Umbilical cord (tissue), 1 donor: ENCODE measurements at regions not wholly inside any gene's neighbourhood (a gene's known extent, or its start where the extent isn't known, plus 50 kb on each side); places are given as distances from the start of the nearest gene placed in this dataset.
A peak's percentile ranks its signal among the peaks of the same experiment; 100 is the strongest.

ENCODE experiments used
- DNase-seq: peaks from one replicate; pipeline ENCODE4 v3.0.0-alpha.2; 2015; ENCODE audit warnings: low spot score

GRCh38 chr2:16334886-16335603, 330.6 kb downstream of the CYRIA start:
- no peak for DNase-seq

GRCh38 chr2:16334366-16334765, 331.3 kb downstream of the CYRIA start:
- DNase-seq, result no peak

- no peak for DNase-seq
These were observed 332.0 kb downstream of the CYRIA start for GRCh38 chr2:16333681-16334080.

- DNase-seq, result no peak
These were observed 332.7 kb downstream of the CYRIA start for GRCh38 chr2:16332681-16333557.

- DNase-seq, result no peak
These were observed 333.9 kb downstream of the CYRIA start for GRCh38 chr2:16331772-16332171.

- no peak for DNase-seq
These were observed 334.7 kb downstream of the CYRIA start for GRCh38 chr2:16330982-16331381.

GRCh38 chr2:16330571-16330970, 335.1 kb downstream of the CYRIA start:
- peak; percentile 76 for DNase-seq

- peak; percentile 57 for DNase-seq
These were observed 335.6 kb downstream of the CYRIA start for GRCh38 chr2:16330012-16330411.

- DNase-seq, result no peak
These were observed 336.2 kb downstream of the CYRIA start for GRCh38 chr2:16329421-16329820.

GRCh38 chr2:16328521-16329190, 337.0 kb downstream of the CYRIA start:
- DNase-seq, result no peak

- no peak for DNase-seq
These were observed 338.3 kb downstream of the CYRIA start for GRCh38 chr2:16327326-16327725.

- DNase-seq, result no peak
These were observed 338.8 kb downstream of the CYRIA start for GRCh38 chr2:16326711-16327300.

- DNase-seq, result no peak
These were observed 339.6 kb downstream of the CYRIA start for GRCh38 chr2:16325976-16326510.

- DNase-seq, result no peak
These were observed 340.3 kb downstream of the CYRIA start for GRCh38 chr2:16325016-16325975.

- no peak for DNase-seq
These were observed 341.1 kb downstream of the CYRIA start for GRCh38 chr2:16324544-16324937.

GRCh38 chr2:16323551-16324543, 341.8 kb downstream of the CYRIA start:
- DNase-seq, result no peak

- DNase-seq, result no peak
These were observed 342.5 kb downstream of the CYRIA start for GRCh38 chr2:16323126-16323520.

GRCh38 chr2:16322308-16323125, 343.1 kb downstream of the CYRIA start:
- DNase-seq, result peak; percentile 76
